GM19438 (cell line): ENCODE measurements at regions not wholly inside any gene's neighbourhood (a gene's known extent, or its start where the extent isn't known, plus 50 kb on each side); places are given as distances from the start of the nearest gene placed in this dataset.

Experiments used
- ATAC-seq: cut with Tn5 transposase; IDR thresholded peaks from one replicate; pipeline ENCODE4 v1.9.1; 2021; ENCODE audit warnings: low read depth; ENCODE audit not compliant: unreplicated experiment

DNA sequence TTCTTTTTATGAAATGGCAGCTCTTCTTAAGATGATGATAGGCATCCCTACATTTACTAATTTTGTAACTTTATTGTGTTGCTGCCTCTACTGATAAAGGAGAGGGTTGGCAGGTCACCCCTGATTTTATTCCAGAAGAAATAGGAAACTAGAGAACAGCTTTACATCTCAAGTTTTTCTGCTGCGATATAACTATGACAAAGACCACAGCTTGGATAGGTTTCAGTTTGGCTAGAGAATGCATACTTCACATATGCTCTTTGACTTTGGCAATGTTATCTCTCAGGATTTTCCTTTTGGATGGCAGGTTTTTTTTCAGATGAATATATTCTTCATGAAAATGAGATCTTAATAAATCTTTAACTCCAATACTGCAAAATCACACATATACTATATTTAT is 395.3 kb upstream of the GOLIM4 start:
- ATAC-seq: no peak

DNA sequence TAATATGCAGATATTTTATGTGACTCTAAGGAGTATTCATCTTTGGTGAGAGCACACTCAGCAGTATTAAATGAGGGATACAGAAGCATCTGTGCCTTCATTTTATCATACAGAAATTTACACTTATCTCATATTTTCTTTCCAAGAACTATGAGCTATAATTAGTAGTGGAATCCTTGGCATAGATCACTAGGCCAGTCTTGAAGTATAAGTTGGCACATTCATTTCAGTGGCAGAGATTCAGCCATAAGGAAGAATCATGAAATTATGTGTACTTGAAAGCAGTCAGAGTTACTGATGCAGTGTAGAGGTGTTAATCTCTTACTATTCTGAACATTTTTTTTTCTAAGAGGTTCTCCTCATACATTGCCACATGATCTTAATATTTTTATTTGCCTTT is 393.6 kb upstream of the GOLIM4 start:
- no peak for ATAC-seq

DNA sequence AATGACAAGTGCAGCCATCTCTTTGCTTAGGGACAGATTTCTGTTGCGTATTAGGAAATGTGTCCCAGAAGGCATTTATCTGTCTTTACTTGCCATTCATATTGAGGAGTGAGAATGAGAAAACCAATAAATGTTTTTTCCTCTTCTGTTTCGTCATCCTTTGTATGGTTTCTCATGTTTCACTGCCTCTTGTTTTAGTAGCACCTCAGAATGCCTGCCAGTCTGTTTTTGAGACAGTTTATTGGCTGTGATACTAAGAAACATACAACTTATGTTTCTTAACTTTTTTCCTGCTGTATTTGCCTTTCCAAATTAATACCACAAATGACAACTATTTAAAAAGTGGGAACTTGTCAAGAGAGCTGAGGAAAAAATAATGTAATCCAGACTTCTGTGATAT is 390.2 kb upstream of the GOLIM4 start:
- no peak for ATAC-seq

DNA sequence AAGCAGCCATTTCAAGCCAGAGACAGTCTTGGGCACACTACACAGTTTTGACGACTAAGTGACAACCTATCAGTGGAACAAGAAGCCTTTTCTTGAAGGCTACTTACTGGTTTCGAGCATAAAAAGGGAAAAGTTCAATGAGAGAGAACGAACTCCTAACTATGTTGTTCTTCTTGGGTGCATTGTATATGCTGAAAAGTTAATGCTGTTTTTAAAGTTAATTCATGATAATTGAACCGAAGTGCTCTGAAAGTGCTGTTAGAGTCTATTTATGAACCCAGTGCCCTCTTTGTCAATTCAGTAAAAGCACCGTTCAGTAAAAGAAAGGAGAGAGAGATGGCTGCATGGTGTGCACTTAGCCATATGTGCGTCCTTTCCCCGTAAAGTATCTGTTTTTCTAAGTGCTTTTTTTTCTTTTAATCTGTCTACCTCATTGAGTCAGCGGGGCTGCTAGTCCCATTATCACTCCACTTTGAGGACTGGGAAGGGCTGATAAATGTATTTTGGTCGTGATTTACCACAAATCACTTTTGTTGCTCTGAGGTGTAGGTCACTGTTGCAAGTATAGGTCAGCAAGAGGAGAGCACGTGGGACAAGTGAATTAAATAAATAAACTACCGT is 380.7 kb upstream of the GOLIM4 start:
- ATAC-seq: no peak

DNA sequence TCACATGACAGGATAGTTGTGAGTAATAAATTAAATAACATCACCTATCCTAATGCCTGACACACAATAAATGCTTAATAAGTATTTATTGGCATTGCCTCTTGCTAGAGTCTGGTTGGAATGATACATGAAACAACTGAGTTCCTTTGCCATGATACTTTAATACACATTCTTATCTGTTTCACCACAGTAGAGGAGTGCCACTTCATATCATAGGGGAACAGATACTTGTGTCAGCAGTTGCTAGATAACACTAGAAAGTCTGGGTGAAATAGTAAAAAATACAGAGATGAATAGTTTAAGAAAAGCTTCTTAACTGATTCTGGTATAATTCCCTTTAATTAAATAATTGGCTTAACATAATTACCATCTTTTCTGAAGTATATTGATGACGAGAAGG is 380.0 kb upstream of the GOLIM4 start:
- no peak for ATAC-seq

DNA sequence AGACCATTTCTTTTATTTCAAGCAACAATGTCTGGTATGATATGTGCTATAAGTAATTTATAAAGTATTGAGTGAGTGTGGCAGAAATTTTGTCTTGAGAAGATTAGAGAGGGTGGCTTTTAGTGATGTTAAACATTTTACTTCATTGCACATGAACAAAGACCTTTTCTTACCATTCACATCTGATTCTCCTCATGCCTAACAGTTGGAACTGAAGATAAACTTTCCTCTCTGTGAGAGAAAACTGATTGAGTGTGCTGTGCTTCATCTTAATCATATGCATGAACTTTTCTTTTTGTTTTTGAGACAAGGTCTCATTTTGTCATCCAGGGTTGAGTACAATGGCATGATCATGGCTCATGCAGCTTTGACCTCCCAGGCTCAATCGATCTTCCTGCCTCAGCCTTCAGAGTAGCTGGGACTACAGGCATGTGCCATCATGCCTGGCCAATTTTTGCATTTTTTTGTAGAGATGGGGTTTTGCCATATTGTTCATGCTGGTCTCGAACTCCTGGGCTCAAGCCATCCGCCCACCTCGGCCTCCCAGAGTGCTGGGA is 377.7 kb upstream of the GOLIM4 start:
- no peak for ATAC-seq

DNA sequence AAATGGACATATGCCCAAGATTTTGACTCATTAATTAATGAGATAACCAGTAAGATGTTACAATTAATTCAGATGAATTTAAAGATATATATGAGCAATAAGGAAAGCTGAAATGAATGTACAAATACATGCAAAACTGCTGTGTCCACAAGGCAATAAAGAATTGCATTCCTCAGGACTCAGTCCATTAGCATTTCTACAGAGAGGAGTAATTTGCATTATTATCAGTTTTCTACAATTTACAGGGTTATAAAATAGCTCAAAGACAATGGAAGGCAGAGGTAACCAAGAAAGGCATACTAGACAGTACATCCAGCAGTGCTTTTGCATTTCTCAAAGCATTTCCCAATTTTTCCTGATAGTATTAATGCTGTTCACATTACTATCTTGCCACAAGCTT is 377.1 kb upstream of the GOLIM4 start:
- ATAC-seq: no peak

DNA sequence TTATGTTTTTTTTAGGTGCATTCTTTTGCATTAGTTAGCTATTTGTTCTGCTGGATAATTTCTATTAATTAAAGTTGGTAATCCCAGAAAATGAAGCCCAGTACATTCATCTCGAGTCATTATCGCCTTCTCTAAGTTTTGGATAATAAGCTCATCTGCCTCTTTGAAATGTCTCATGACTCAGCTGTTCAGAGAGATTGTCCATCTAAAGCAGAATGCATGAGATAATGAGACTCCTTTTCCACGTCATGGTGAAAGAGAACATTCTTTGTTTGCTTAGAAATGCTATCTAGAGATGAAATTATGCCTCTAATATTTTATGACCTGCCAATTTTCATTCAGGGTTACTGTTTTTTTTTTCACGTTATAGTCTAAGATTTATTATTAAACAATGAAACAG is 374.7 kb upstream of the GOLIM4 start:
- ATAC-seq: no peak

DNA sequence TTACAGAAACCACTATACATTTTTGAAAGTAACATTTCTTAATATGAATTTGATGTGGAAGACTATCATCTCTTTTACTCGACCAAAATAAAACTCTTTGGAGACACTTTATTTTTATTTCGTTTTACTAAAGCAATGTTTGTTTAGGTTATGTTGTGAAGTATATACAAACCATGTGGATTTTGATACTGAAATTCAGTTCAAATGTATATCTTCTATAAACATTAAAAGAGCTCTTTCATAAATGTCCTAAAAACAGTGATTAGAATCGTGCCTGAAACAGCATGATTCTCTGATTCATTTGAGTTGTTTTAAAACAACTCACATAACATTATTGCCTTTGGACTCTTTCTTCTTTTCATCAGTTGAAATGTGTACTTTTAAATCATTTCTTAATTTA is 373.7 kb upstream of the GOLIM4 start:
- no peak for ATAC-seq

DNA sequence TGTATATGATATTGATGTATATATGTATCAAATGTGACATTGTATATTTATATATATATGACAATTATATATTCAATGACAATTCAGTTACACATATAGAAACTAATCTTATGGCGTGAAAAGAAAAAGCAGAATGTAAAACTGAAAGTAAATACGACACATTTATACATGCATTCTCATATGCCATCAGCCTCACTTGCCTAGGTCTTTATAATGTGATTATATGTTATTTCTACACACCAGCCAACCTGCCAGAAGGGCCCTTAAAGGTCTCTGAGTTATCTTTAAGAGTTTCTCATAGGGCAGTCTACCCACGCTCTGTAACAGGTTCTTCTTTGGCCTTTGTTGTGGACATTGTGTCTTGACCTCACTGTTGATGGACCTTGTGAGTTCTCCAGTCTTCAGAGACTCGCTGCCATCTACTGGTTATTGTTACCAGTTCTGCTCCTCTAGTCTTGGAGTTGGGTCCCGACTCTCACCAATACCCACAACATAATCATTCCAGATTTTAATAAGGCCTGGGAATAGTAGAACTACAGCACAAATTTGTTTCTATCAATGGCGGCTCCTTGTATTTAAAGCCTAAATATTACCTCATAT is 371.5 kb upstream of the GOLIM4 start:
- ATAC-seq: peak; percentile 92

DNA sequence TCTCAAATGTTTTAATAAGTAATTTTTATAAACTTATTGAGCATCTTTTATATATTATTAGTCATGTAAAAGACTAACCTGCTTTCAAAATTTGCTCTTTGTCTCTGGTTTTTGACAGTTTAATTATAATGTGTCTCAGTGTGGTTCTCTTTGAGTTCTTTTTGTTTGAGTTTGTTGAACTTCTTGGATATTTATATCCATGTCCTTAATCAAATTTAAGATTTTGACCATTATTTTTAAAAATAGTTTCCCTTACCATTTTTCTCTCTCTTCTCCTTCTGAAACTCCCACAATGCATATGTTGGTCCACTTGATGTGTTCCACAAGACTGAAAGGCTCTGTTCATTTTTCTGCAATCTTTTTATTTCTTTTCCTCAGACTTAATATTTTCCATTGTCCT is 366.1 kb upstream of the GOLIM4 start:
- ATAC-seq: no peak

DNA sequence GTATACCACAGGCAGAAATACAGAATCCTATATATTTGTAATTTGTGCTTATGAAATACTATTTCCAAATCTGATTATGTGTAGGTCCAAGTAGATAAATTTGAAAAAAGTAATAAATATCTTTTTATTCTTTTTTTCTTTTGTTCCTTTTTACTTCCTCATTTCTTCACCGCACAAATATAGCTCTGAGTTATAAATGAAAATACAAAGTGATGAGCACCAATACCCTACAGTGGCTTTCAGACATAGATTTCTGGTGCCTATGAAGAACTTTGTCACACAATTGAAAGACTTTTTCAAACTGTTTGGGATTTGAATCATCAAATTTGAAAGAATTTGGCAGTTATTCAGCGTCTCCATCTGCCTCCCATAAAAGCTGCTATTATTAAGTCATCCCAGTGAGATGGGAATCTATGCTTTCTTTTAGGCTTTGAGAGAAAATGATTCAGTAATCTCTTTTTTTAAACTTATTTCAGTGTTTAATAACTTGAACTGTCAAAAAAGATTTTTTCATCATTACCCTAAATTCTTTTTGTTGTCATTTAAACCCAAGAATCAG is 363.6 kb upstream of the GOLIM4 start:
- ATAC-seq: no peak

DNA sequence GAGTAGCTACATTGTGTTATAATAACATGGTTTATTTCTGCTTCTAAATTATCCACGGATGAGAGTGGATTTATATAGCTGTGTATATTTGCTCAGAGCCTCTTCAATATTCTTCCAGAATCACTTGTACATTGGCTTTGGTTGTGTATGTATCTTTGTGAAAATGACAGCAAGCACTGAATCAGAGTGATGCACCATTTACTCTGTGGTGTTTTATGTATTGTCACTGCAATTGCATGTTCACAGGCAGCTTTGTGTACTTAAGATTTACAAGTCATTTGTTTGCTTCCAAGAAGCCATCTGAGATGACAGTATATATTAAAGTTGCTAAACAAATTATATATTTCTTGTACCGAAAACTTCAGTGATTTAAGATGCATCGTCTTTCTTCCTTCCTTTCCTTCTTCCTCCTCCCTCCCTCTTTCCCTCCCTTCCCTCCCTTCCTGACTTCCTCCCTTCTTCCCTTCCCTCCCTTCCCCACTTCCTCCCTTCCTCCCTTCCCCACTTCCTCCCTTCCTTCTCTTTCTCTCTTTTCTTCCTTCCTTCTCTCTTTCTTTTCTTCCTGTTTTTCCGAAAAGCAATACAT is 362.3 kb upstream of the GOLIM4 start:
- no peak for ATAC-seq

DNA sequence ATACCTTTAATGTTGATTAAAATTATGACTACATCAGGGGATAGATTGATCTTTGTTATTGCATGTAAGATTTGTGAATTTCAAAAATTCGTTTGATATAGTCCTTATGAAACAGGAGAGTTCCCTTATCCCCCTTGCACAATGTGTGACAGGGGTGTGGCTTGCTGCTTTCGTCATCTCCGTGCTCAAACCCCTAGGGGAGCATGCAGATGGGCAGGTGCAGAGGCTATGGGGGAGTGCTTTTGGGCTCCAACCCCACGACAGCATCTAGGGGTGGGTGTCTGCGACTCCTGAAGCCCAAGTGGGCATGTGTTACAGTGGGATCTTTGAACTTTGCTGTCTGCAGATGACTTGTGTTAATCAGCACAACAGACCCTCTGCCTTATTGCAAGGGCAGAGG is 360.1 kb upstream of the GOLIM4 start:
- no peak for ATAC-seq

DNA sequence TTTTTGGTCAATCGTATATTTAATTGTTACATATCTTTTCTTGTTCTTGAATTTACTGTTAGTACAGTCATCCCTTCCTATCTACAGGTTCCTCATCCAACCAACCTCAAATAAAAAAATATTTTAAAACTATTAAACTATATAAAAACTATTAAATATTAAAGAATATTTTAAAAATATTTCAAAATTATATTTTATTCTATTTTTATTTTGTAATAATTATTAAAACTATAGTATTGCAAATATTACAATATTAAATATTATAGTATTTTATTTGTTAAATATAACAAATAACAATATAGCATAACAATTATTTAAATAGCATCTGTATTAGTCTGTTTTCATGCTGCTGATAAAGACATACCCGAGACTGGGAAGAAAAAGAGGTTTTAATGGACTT is 357.9 kb upstream of the GOLIM4 start:
- ATAC-seq: no peak

DNA sequence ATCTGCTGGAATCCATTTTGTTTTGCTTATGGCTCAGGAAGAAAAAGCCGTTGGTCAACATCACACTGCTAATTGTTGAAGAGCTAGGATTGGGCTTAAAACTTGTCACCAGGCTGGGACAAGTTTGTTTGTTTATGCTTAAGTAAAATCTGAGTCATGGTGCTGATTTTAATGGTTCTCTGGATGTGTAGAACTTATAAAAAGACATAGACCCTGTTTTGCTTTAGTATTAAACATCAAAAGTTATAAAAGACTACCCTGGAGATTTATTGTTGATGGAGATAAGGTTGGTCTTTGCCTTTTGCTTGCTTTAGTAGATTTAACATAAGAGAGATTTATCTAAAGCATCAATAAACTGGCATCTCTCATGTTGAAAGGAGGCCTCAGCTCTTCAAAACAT is 348.2 kb upstream of the GOLIM4 start:
- ATAC-seq: no peak

DNA sequence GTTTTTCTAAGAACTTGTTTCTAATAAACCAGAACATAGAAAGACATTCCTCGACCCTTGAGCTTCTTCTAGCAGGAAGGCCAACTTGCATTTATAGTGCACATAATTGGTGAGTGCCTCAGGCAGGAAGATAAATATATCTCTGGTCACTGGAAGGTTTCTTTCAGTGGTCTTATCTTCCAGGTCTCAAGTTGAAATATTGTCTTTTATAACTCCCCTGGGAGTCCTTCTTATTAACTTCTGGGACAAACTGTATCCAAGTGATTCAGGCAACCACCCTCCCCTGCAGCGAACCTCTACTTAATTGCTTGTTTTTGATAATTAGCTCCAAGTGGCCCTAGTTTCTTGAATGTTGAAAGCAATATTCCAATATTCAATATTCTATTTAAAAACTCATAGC is 346.8 kb upstream of the GOLIM4 start:
- no peak for ATAC-seq

DNA sequence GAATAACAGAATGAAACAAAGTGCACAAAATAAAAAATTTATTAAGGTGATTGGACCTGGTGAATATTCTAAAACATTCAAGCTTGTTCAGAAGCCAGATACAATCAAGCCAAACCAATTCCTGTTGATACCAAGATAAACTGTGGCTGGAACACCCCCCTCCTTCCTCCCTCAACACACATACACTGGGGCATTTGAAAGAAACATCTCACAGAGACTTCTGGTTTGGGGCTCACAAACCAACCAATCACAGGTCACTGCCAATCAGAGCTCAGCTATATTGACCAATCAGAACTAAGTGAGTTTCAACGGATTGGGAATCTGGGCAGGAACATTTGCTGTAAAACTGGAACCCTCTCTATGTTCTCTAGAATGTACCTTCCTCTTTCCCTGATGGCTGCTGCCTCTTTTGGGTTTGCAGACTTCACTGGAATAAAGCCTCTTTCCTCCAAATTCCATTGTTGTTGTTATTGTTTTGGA is 340.6 kb upstream of the GOLIM4 start:
- no peak for ATAC-seq

DNA sequence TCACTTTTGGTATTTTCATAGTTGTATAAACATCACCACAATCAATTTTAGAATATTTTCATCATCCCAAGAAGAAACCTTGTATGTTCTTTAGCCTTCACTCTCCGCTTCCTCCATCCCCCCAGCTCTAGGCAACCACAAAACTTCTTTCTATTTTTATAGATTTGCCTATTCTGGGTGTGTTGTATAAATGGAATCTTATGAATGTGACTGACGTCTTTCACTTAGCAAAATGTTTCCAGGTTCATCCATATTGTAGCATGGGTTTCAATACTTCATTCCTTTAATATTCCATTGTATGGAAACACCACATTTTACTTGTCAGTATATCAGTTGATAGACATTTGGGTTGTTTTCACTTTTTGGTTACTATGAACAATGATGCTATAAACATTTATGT is 335.8 kb upstream of the GOLIM4 start:
- no peak for ATAC-seq

DNA sequence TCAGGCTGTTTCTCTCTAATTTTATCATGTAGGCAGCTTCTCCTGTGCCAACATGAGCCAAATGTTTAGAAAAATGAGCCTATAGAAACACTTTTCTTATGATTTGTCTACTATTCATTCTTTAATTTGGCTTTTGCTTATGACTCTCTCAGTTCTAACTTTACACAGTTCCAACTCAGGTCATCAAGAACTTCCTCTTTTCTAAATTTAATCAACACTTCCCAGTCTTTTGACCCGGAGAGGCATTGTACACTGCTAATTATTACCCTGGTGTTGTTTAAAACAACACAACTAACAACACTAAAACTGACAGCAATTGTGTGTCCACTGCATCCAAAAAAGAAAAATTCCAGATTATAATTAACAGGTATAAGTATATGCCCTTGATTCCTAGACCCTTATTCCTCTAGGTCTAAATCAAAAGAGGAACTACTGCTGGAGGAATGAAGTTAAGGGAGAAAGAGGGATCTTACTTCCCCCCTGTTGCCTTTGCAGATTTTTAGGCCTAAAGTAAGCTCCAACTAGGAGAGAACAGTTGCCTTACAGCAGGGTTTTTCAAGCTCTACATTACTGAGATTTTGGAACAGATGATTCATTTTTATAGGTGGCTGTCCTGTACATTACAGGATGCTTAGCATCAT is 332.2 kb upstream of the GOLIM4 start:
- peak; percentile 58 for ATAC-seq

DNA sequence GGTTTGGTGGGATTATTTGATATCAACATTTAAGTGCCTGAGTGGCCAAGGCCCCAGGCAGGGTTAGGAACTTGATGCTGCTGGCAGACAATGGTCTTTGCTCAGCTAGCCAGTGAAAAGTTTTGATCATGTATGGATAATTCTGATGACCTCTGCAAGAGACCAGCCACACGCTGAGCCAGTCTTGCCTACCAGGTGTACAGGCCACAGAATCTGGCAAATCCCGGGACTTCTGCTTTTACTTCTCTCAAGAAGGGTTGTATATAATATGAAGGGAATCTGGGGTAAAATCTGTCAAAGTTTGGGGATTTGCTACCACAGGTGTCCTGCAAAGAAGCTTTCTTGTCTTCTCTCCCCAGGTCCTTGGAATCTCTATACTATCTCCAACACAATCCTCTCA is 331.4 kb upstream of the GOLIM4 start:
- ATAC-seq: no peak
